Dedifferentiated amniotic fluid mesenchymal stem cell (primary cell): ENCODE measurements at regions not wholly inside any gene's neighbourhood (a gene's known extent, or its start where the extent isn't known, plus 50 kb on each side); places are given as distances from the start of the nearest gene placed in this dataset.

Experiments used
- DNase-seq: peaks from one replicate; pipeline ENCODE4 v3.0.0-alpha.2; 2016; ENCODE audit errors: extremely low spot score

DNA sequence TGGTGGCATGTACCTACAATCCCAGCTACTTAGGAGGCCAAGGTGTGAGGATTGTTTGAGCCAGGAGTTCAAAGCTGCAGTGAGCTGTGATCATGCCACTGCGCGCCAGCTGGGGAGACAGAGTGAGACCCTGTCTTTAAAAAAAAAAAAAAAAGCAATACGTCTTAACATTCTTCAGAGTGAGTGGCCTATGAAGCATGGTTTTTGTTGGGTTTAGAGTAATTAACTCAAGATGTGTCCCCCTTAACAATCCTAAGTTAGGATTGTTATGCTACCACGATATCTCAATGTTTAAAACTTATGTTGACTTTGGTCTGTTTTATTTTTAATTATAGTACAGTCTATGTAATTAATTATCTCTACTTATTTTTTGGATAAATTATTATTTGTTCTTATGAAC lies 156.1 kb downstream of the HIPK3 start:
- DNase-seq, result no peak

DNA sequence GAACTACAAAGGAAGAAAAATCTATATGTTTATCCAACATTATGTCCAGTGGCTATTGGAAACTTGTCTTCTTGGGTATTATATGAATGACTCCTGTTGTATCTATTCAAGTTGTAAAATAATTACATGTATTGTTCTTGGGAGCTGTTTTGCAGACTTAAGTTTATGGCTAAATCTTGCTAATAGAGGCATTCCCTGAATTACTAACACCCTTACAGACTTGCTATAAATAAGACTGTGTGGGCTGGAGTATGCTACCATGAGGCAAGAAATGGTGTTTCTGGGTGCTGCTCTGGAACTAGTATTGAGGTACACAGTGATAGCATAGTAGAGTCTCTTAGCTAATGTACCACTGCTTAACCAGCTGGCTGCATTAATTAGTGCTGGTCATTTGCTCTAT lies 155.1 kb downstream of the HIPK3 start:
- no peak for DNase-seq

DNA sequence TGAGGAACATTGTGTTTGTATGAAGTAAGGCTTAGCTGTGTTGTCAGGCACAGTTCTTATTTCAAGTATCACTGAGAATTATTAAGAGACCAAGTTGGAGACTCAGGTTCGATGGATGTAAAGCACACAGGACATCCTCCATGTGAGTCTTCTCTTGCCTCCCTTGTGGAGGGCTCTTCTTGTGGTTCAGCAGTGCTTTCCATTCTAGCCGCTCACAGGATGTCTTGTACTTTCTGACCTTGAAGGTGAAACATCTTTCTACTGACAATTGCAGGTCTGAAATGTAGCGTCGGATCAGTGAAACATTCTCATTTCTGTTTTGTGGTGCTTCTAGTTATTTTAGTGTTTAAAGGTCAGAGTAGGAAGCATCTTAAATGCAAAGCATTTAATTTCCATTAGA lies 154.6 kb downstream of the HIPK3 start:
- DNase-seq, result no peak

GRCh38 chr11:33410086-33410765 lies 153.0 kb downstream of the HIPK3 start:
- no peak for DNase-seq
